ENCODE measurements at regions not wholly inside any gene's neighbourhood (a gene's known extent, or its start where the extent isn't known, plus 50 kb on each side); places are given as distances from the start of the nearest gene placed in this dataset.
A peak's percentile ranks its signal among the peaks of the same experiment; 100 is the strongest.

GRCh38 chr3:8110966-8111798 lies 390.4 kb upstream of the LMCD1 start:
- TF ChIP-seq CTCF (IDR thresholded peaks at IDR 0.05; ENCODE audit: insufficient read depth, low read length) (peak; percentile 72), POLR2AphosphoS5 (IDR thresholded peaks at IDR 0.05; ENCODE audit: low read depth) (no peak), GABPA (IDR thresholded peaks at IDR 0.05; ENCODE audit: low read depth) (no peak), SPI1 (IDR thresholded peaks at IDR 0.05; ENCODE audit: borderline replicate concordance, low read depth) (no peak), REST (IDR thresholded peaks at IDR 0.05; ENCODE audit: insufficient replicate concordance, low read depth) (no peak)

Measured in HL-60 (cell line).